Renal cortex interstitium (tissue), 11 donors: ENCODE measurements at regions not wholly inside any gene's neighbourhood (a gene's known extent, or its start where the extent isn't known, plus 50 kb on each side); places are given as distances from the start of the nearest gene placed in this dataset.
A peak's percentile ranks its signal among the peaks of the same experiment; 100 is the strongest.

ENCODE experiments used
- DNase-seq, 11 donors: peaks; one replicate each; pipeline ENCODE4 v3.0.0-alpha.2; 2013; ENCODE audit warnings: low read depth in 9 of 11, low spot score in 4 of 11; ENCODE audit errors: extremely low read depth in 1 of 11

GRCh38 chr6:84442208-84442607 is 214.8 kb upstream of the CEP162 start:
- DNase-seq: no peak

GRCh38 chr6:84441456-84441855 is 214.0 kb upstream of the CEP162 start:
- DNase-seq: no peak

GRCh38 chr6:84434550-84434949 is 207.1 kb upstream of the CEP162 start:
- no peak for DNase-seq

GRCh38 chr6:84432619-84433018 is 205.2 kb upstream of the CEP162 start:
- DNase-seq: no peak

GRCh38 chr6:84428300-84428907 is 201.0 kb upstream of the CEP162 start:
- peak in 10 of 11 donors; percentile 19 to 45 (median 37) for DNase-seq

DNA sequence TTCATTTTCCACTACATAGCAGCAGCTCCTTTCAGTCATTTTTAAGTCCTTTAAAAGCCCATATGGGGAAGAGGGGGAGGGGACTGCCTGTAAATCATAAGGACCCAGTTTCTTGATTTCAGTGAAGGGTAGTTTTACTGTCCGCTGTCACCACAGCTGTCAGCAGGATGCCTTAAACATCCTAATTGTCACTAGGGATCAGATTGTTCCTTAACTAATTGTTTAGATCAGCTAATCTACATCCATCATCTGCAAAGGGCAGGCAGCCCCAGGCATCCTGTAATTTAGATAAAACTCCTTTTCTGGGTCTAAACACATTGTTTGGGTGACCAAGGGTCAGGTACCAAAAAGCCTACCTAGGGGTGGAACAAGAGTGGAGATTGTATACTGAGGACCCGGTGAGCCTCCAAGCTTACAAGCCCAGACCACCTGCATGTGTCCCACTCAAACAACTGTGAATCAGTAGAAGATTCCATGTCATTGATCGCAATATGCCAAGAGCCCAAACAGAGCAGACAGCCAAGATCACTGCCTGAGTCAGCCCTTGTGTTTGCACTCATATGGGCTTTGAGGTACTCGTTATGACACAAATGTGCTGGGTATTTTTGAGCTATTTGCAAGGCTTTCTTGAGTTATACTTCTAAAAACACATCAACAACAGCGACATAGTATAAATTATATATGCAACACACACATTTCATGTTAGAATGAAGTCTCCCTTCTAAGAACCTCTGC is 198.7 kb upstream of the CEP162 start:
- DNase-seq: no peak

GRCh38 chr6:84424956-84425355 is 197.5 kb upstream of the CEP162 start:
- no peak for DNase-seq

DNA sequence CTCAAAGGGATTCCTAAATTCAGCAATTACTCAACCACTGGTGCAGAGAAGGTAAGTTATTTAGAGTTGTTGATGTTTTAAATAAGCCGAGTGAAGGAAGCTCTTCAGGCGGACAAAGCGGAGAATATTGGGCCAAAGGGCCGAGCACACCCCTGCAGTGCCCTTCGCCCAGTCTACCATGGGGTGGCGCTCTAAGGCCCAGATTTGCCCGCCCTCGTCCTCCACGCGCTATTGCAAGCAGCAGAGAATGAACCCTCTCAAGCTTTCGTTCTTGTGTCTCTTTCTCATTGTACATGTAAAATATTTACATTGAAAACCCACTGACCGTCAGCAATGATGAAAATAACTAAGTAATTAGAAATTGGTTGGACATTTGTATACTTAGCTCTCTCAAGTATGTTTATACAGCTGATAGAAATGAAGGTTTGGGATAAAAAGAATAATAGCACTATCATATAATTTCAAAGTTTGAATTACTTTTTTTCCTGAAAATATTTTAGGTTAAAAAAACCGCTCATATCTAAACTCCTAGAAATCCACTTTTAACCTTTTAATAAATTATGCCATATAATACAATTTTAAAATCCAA is 195.0 kb upstream of the CEP162 start:
- peak; percentile 19 to 55 (median 41) for DNase-seq

GRCh38 chr6:84421031-84421430 is 193.6 kb upstream of the CEP162 start:
- no peak for DNase-seq

GRCh38 chr6:84417260-84417659 is 189.8 kb upstream of the CEP162 start:
- DNase-seq: peak in 2 of 11 donors; percentile 13 to 15

DNA sequence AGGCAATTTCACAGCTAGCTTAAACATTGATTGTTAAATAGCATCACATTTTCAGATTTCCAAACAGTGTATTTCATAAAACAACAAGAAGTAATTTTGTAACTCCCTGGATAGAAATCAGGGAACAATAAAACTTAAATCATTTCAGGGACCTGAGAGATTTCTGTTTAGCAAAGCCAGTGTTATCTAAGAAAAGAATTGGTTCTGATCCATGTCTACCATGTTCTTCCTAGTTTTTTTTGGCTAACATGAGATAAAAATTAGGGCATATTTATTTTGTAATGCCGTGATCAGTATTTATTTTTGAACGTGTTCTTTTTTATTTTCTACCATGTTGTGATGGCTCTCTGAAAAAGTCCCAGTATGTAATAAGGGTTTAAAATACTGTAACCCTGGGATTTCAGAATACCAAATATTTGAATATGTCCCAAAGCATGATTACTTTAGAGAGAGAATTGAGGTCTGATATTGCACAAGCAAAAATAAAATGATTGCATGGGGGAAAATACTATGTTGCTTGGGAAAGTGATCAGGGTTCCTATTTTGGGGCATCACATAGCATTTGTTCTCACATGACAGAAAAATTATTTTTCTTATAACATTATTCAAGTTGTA is 188.7 kb upstream of the CEP162 start:
- DNase-seq: no peak

GRCh38 chr6:84415517-84415916 is 188.1 kb upstream of the CEP162 start:
- DNase-seq: no peak

GRCh38 chr6:84415068-84415467 is 187.6 kb upstream of the CEP162 start:
- no peak for DNase-seq

- no peak for DNase-seq
Measured at GRCh38 chr6:84414531-84414930, 187.1 kb upstream of the CEP162 start.

DNA sequence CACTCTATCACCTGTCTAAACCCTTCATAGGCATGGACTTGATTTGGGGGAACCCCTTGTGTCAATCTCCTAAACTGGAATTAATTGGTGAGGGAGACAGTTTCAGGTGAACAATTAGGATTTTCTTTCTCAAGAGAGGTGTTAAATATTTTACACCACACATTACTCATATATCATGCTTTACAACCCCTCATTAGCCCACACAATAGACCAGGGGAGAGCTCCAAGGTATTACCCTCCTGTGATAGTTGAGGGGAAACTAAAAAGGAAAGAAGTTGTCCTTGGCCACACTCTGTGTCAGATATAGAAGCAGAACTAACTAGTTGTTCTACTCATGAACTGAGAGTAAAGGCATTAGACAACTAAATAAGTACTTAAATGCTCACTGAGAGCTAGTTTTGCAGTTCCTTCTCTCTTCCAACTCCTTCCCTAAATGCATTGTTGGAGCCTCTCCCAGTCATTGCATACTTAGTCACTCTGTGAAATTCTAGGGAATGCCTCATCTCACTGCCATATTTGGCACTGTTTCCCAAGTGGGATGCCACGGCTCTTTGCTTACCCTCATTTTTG is 183.7 kb upstream of the CEP162 start:
- DNase-seq: no peak

DNA sequence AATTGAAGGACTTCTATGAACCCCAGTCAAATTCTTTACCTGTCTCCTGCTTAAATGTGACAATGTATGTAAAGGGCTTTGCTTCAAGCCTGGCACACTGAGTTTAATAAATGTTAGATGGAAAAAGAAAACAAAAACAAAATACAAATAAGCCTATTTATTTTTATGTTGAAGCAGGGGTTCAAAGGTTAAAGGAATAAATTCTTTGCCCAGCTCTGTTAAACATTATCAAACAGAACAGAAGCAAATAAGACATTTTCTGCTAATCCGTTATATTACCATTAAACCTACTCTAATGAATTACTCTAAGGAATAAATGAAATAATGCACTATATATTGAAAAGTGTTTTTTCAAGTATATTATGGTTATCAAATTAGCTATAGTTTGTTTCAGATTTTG is 182.5 kb upstream of the CEP162 start:
- no peak for DNase-seq

GRCh38 chr6:84408028-84408427 is 180.6 kb upstream of the CEP162 start:
- DNase-seq: no peak

GRCh38 chr6:84403545-84403944 is 176.1 kb upstream of the CEP162 start:
- no peak for DNase-seq

DNA sequence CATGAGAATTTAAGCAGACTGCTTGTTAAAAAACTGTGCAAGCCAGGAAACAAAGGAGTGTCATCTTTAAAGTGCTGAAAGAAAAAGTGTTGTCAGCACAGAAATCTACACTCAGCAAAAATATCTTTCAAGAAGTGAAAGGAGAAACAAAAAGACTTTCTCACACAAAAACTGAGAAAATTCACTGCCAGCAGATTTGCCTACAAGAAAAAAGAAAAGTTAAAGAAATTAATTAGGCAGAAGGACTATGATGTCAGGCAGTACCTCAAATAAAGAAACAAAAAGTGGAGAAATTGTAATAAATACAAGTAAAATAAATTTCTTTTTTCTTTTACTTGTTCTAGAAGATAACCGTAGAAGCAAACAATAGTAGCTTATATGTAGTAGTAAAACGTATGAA is 171.6 kb upstream of the CEP162 start:
- no peak for DNase-seq

DNA sequence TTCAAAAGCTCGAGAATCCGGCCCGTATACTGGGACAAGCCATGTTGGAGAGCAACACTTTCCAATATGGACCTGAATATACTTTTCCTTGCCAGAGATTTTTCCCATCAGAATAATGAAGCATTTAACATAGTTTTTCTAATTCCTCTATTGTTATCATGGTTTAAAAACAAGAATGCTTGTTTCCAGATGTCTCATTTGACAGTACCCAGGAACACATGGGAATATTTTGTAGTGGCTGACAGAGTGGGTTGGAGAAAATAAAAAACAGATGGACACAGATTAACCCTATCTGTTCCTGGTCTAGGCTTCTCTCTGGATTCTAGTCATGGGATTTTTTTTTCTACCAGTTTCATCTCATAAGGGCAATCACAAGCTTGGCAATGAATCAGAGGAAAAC is 164.8 kb upstream of the CEP162 start:
- DNase-seq: no peak
